Epithelial cell of esophagus (primary cell): ENCODE measurements at regions not wholly inside any gene's neighbourhood (a gene's known extent, or its start where the extent isn't known, plus 50 kb on each side); places are given as distances from the start of the nearest gene placed in this dataset.

Experiments
- DNase-seq: peaks from one replicate; pipeline ENCODE4 v3.0.0; 2010; ENCODE audit warnings: low read depth
- H3K4me3 ChIP-seq: 2 replicates; pipeline ENCODE4 v1.5.1; 2011; ENCODE audit warnings: mild to moderate bottlenecking, low read length, control low read depth
- TF ChIP-seq, protein P1 (sequence below): IDR thresholded peaks from 2 replicates; pipeline ENCODE4 v1.5.1; 2011; ENCODE audit warnings: low read depth, mild to moderate bottlenecking, low read length, control low read depth, inconsistent platforms; ENCODE audit not compliant: insufficient read depth; ENCODE audit errors: missing control alignments

GRCh38 chr2:215851696-215852095, 161.7 kb downstream of the MREG start:
- TF ChIP-seq, protein P1, sequence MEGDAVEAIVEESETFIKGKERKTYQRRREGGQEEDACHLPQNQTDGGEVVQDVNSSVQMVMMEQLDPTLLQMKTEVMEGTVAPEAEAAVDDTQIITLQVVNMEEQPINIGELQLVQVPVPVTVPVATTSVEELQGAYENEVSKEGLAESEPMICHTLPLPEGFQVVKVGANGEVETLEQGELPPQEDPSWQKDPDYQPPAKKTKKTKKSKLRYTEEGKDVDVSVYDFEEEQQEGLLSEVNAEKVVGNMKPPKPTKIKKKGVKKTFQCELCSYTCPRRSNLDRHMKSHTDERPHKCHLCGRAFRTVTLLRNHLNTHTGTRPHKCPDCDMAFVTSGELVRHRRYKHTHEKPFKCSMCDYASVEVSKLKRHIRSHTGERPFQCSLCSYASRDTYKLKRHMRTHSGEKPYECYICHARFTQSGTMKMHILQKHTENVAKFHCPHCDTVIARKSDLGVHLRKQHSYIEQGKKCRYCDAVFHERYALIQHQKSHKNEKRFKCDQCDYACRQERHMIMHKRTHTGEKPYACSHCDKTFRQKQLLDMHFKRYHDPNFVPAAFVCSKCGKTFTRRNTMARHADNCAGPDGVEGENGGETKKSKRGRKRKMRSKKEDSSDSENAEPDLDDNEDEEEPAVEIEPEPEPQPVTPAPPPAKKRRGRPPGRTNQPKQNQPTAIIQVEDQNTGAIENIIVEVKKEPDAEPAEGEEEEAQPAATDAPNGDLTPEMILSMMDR, result no peak
- no peak for DNase-seq
- H3K4me3 ChIP-seq, result no peak overlapping the region

DNA sequence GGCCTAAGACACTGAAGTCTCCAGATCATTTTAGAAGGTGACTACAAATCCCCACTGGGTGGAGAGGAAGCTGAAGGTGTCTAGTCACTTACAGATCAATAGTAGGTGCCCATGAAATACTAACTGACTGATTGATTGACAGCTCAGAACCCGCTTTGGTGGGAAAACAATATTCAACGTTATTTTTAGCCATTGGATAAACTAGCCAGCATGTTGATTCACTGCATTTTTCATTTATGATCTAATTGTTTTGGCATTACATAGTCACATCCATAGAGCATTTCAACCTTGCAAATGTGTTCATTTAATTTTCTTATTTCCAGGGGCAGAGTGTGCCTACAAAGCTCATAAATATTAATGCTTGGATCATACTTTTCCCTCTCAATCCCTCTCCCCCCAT, 162.3 kb downstream of the MREG start:
- no peak overlapping the region for H3K4me3 ChIP-seq
- peak; percentile 60 for DNase-seq
- TF ChIP-seq, protein P1, result no peak

DNA sequence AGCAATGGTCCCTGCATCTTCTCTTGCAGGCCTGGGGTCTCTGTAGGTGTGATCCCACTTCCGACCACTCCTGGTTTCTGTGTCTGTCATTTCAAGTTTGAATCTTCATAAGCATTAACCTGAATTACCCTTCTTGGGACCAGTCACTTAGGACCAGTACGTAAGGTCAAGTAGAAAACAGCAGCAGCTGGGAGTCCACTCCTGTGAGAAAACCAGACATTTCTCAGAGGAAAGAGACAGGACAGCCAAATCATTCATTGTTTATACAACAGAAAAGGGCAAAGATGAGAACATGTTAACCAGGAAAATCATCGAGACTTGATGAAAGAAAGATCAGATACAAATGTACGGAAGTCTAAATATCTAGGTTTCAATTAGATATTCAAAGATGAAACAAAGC, 163.0 kb downstream of the MREG start:
- TF ChIP-seq, protein P1, result no peak
- H3K4me3 ChIP-seq, result no peak overlapping the region
- no peak for DNase-seq

DNA sequence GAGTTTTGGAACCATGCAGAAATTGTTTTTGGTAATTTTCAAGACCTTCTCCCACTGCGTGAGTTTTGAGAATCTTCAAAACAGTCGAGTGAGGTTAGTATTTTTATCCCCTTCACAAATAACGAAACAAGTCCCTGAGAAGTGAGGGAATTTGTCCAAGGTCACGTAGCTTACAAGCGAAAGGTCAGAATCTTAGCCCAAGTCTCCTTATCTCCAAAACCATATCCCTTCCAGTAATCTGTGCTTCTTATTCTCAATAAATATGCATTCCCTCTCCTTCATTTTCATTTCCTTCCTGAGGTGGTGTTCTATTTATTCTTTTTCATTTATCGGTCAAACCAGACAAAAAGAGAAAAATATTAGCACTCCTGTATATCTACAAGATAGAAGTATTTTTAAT, 163.6 kb downstream of the MREG start:
- DNase-seq, result no peak
- H3K4me3 ChIP-seq, result no peak overlapping the region
- TF ChIP-seq, protein P1, result no peak

GRCh38 chr2:215848698-215849097, 164.7 kb downstream of the MREG start:
- no peak overlapping the region for H3K4me3 ChIP-seq
- TF ChIP-seq, protein P1, result no peak
- DNase-seq, result no peak

DNA sequence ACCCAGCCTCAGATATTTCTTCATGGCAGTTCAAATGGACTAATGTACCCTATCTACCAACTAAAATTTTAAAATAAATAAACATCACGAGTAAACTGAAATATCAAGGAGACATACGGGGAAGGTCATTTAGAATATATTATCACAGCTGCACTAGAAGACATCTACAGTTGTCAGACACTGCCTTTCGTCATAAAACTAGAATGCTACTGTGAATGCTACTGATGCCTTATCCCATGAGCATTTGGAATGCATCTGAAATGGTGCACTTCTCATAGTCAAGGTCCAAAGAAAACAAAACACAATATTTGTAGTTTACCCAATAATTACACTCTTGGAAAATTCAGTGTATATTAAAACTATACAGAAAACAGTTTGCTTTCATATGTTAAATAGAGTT, 165.2 kb downstream of the MREG start:
- TF ChIP-seq, protein P1, result no peak
- no peak overlapping the region for H3K4me3 ChIP-seq
- no peak for DNase-seq

DNA sequence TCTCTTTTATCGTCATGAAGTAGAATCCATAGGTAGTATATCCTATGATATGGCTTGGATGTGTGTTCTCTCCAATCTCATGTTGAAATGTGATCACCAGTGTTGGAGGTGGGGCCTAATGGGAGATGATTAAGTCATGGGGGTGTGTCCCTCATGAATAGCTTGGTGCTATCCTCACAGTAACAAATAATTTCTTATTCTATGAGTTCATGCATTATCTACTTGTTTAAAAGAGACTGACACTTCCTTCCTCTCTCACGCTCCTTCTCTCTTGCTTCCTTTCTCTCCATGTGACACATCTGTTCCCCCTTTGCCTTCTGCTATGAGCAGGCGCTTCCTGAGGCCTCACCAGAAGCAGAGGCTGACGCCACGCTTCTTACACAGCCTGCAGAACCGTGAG, 165.6 kb downstream of the MREG start:
- no peak overlapping the region for H3K4me3 ChIP-seq
- TF ChIP-seq, protein P1, result no peak
- DNase-seq, result peak; percentile 52
